ENCODE measurements at regions not wholly inside any gene's neighbourhood (a gene's known extent, or its start where the extent isn't known, plus 50 kb on each side); places are given as distances from the start of the nearest gene placed in this dataset.

DNA sequence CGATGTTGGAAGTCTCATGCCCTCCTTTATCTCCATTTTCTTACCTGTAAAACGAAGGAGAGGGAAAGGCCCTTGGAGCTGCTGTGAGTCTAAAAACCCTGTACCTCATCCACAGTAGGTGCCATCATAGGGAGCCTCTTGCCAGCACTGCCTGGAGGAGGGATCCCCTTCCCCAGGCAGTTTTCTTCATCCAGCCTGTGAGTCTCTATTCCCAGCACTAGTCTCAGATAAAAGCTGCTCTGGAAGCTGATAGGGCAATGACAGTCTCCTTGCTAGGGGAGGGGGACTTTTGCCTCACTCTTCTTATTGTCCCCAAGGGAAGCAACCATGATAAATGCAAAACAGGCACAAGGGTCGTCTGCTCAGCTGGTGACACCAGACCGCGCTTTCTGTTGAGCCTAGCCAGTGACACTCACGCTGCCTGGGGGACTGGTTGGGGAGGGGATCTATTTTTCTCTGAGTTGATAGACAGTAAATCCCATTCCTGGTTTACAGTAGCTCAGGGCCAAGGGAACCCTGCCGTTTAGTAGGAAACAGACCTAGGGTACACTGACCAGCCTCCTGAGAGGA lies 139.5 kb upstream of the NABP1 start:
- Histone ChIP-seq H3K36me3 (ENCODE audit: control insufficient read depth in 2 of 2, extremely low read depth in 1 of 2, insufficient read depth in 2 of 2, low read length in 2 of 2) (no peaks in the 10 kb centered on the region), H3K79me2 (ENCODE audit: control insufficient read depth, insufficient read depth, low read length) (no peaks in the 10 kb centered on the region), H3K4me1 (ENCODE audit: control insufficient read depth, extremely low read depth, insufficient read depth, low read length) (no peaks in the 10 kb centered on the region), H2AFZ (ENCODE audit: low read depth, low read length) (no peak overlapping the region), H3K27ac (ENCODE audit: insufficient read depth, low read depth, low read length) (no peak overlapping the region), H3K9me3 (replicated peaks; ENCODE audit: control insufficient read depth, insufficient read depth, low read length) (no peaks in the 10 kb centered on the region), H3K27me3 (ENCODE audit: control insufficient read depth in 2 of 2, insufficient read depth in 2 of 2, low read length in 2 of 2) (peaks cover 9% of the 10 kb centered on the region in 2 experiments), H4K20me1 (replicated peaks; ENCODE audit: control insufficient read depth, extremely low read depth, insufficient read depth, low read length) (no peaks in the 10 kb centered on the region), H3K4me2 (ENCODE audit: insufficient read depth, low read length) (no peak overlapping the region), H3K4me3 (replicated peaks in 1 of 3; ENCODE audit: insufficient read depth in 1 of 3, low read depth in 1 of 3, low read length in 3 of 3) (no peak overlapping the region), H3K9ac (replicated peaks; ENCODE audit: extremely low read depth, insufficient read depth, low read length) (no peak overlapping the region), H3K9me1 (replicated peaks; ENCODE audit: control insufficient read depth, extremely low read depth, insufficient read depth, low read length) (no peaks in the 10 kb centered on the region)
- POLR2A ChIA-PET: no interaction called here
- CTCF ChIA-PET: interaction anchor here (0.7 to 3.9 kb wide), 20 partner anchors 7 to 729 kb away, joined by 3 to 32 read pairs (median 4); no protein-coding TSS in a partner anchor
- dilution Hi-C loops (cut with MboI; ENCODE audit: extremely low pct_ligation_motif_present, low sequenced_read_pairs) (no loop called here), intact Hi-C loops (cut with micrococcal nuclease) (no loop called here)
- DNase-seq (ENCODE audit: low read depth, low spot score) (no peak), FAIRE-seq (no peak)
- TF ChIP-seq EZH2 (IDR thresholded peaks at IDR 0.05; ENCODE audit: borderline replicate concordance, low read depth, low read length, severe bottlenecking): no peak
- TF ChIP-seq MYC (IDR thresholded peaks at IDR 0.05; ENCODE audit: low read depth, low read length): no peak
- TF ChIP-seq POLR2AphosphoS5 (IDR thresholded peaks at IDR 0.05; ENCODE audit: insufficient read depth, low read depth, low read length): no peak
- TF ChIP-seq JUN (IDR thresholded peaks at IDR 0.05; ENCODE audit: borderline replicate concordance, insufficient read depth, insufficient read length, low read depth): no peak
- TF ChIP-seq, protein P1, sequence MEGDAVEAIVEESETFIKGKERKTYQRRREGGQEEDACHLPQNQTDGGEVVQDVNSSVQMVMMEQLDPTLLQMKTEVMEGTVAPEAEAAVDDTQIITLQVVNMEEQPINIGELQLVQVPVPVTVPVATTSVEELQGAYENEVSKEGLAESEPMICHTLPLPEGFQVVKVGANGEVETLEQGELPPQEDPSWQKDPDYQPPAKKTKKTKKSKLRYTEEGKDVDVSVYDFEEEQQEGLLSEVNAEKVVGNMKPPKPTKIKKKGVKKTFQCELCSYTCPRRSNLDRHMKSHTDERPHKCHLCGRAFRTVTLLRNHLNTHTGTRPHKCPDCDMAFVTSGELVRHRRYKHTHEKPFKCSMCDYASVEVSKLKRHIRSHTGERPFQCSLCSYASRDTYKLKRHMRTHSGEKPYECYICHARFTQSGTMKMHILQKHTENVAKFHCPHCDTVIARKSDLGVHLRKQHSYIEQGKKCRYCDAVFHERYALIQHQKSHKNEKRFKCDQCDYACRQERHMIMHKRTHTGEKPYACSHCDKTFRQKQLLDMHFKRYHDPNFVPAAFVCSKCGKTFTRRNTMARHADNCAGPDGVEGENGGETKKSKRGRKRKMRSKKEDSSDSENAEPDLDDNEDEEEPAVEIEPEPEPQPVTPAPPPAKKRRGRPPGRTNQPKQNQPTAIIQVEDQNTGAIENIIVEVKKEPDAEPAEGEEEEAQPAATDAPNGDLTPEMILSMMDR (IDR thresholded peaks at IDR 0.05; ENCODE audit: extremely low read depth in 1 of 2, insufficient read depth in 1 of 2, low read depth in 1 of 2, low read length in 2 of 2): no peak
- TF ChIP-seq FOS (IDR thresholded peaks at IDR 0.05; ENCODE audit: borderline replicate concordance, insufficient read depth, low read length): no peak
- no peak for TF ChIP-seq POLR2A (IDR thresholded peaks at IDR 0.05; ENCODE audit: low read depth, low read length)
- TF ChIP-seq GATA2 (IDR thresholded peaks at IDR 0.05; ENCODE audit: insufficient read depth, insufficient read length, low read depth, low read length): no peak
- TF ChIP-seq, protein P2, sequence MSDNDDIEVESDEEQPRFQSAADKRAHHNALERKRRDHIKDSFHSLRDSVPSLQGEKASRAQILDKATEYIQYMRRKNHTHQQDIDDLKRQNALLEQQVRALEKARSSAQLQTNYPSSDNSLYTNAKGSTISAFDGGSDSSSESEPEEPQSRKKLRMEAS (IDR thresholded peaks at IDR 0.05; ENCODE audit: insufficient read depth, insufficient read length): no peak
- no TSS peak for BruUV-seq (replicated peaks)

Data from endothelial cell of umbilical vein (primary cell).